ENCODE measurements at regions not wholly inside any gene's neighbourhood (a gene's known extent, or its start where the extent isn't known, plus 50 kb on each side); places are given as distances from the start of the nearest gene placed in this dataset.

DNA sequence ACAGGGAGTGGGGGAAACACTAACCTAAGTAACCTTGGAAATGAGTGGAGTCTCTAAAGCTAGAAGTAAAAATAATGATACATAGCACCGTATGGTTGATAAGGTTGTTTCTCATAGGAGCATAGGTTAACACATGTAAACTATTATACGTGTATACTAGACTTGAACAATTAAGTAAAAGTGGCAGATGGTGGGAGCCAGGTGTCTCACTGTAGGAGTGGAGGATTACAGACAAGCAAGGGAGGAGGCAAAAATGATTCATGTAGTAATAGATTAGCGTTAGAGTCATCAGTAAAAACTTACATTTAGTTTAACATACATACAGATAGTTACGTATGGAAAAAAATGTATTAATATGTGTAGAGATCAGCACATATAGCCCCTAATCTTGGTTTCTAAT lies 138.4 kb upstream of the DSCAM start:
- no peak for DNase-seq (ENCODE audit: low read depth)

DNA sequence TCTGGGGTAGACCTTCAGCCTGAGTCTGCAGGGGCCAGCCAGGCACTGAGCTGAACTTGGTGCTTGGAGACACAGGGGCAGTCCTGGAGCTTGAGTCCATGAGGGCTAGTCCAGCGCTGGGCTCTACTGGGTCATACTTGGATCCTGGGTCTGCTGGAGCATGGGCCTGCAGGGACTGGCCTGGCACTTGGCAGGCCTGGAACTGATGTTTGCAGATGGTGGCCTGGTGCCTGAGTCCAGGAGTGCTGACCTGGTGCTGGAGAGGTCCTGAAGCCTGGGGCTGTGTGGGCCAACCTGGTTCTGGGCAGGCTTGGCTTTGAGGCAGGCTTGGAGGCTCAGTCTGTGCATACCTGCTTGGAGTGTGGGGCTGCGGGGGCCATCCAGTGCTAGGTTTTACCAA lies 143.4 kb upstream of the DSCAM start:
- no peak for DNase-seq (ENCODE audit: low read depth)

DNA sequence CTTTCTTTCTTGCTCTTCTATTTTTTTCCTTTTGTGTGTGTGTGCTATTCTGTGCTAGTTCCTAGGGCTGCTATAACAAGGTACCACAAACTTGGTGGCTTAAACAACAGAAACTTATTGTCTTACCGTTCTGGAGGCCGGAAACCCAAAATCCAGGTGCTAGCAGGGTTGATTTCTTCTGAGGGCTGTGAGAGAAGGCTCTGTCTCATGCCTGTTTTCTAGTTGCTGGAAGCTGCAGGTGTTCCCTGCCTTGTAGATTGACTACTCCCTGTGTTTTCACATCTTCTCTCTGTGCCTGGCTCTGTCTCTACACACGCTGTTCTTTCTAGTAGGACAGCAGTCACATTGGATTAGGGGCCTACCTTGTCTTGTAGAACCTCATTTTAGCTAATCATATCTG lies 150.9 kb upstream of the DSCAM start:
- no peak for DNase-seq (ENCODE audit: low read depth)

DNA sequence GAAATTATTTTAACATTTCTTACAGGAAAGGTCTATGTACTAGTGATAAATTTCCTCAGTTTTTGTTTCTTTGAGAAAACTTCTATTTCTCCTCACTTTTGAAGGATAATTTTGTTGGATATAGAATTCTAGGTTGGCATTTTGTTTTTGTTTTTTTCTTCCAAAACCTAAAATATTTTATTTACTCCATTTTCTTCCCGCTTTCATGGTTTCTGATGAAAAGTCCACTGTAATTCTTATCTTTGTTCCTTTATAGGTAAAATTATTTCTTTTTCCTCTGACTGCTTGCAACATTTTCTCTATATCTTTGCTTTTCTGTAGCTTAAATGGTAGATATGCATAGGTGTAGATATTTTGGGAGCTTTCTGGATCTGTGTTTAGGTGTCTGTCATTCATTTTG lies 153.9 kb upstream of the DSCAM start:
- no peak for DNase-seq (ENCODE audit: low read depth)

DNA sequence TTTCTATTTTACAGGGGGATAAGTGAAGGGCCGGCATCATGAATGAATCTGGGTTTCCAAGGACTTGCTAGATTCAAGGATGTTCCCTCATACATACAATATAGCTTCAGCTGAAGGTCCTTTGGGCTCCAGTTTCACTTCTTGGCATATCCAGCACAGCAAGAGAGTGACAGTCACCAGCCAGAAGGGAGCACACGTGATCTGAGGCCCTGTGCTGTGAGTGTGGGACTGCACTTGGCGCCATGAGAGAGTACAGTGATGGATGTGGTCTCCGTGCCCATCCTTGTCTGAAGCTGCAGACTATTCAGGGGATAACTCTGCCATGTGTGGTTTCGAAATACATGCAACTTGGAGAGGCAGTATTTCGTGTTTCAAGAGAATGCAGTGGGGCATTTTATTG lies 159.7 kb upstream of the DSCAM start:
- no peak for DNase-seq (ENCODE audit: low read depth)

DNA sequence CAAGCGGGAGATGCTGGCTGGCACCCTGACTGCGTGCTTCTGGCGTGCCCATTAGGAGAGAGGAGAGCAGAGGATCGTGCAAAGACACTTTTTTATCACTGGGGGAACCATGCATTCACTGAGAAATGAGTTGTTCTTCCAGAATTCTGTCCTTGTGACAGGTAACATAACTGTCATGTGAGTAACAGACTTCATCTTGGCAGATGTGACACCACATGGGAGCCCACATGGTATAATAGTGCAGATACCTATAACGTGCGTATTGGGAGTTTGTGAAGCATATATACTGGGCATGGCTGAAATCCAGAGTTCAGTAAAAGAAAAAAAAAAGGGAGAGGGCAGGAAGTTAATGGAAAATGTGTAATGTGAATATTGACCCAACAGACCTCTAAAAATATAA lies 159.6 kb upstream of the BACE2 start:
- DNase-seq (ENCODE audit: low read depth), result no peak

DNA sequence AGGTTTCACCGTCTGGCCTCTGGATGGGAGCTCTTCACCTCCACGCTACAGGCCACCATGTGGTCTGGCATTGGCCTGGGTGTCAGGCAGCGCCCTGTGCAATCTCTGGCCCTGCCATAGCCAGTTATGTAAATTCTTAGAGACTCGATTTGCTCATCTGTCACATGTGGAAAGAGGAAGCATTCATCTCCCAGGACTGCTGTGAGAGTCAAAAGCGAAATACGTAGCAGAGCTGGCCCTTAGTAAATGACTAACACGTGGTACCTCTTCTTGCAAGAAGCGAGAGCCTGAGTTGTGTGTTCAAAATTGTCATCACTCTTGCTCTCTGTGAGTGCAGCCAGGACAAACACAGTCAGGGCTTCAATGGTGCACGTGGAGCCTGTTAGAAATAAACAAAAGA lies 159.0 kb upstream of the BACE2 start:
- DNase-seq (ENCODE audit: low read depth), result no peak

DNA sequence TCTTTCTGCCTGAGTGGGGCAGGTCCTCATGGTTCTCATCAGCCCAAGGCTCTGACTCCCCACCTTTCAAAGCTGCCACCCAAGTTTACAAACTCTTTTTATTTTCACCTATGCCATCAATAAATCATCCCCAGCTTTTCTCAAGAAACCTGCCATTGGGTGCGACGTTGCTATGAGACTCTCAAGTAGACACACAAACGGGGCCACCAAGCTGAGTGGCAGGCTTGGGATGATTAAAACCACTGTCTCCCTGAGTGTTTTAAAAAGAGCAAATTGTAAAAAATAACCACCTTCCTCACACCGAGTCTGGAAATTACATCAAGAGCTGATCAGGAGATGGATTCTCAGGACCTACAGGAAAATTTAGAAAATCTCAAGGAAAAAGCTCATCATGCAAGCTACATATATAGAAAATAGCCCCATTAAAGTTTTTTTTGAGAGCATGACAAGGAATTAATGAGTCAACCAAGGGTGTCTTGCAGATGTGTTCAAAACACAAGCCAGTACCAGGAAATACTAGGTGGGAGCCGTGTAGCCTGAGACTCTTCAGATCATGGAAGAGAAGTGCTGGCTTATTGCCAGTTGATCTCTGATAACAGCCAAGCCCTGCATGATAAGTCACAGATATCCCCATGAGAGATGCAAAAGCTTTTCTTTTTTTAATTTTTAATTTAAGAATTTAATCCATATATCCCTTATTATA lies 158.4 kb upstream of the BACE2 start:
- DNase-seq (ENCODE audit: low read depth), result no peak

DNA sequence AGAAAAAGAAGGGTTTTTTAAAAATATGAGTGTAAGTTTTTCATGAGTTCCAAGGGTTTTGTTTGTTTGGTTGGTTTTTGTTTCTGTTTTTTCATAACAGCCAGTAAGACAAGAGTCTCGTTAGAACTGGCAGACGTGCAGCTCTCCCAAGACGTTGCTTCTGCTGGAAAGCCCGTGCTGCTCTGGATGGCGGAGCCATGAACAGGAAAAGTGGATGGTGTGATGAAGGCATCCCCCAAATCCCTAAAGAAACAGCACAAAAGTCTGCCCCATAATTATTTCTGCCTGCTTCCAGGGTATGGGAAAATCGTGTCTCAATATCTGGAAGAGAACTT lies 157.9 kb upstream of the BACE2 start:
- no peak for DNase-seq (ENCODE audit: low read depth)

DNA sequence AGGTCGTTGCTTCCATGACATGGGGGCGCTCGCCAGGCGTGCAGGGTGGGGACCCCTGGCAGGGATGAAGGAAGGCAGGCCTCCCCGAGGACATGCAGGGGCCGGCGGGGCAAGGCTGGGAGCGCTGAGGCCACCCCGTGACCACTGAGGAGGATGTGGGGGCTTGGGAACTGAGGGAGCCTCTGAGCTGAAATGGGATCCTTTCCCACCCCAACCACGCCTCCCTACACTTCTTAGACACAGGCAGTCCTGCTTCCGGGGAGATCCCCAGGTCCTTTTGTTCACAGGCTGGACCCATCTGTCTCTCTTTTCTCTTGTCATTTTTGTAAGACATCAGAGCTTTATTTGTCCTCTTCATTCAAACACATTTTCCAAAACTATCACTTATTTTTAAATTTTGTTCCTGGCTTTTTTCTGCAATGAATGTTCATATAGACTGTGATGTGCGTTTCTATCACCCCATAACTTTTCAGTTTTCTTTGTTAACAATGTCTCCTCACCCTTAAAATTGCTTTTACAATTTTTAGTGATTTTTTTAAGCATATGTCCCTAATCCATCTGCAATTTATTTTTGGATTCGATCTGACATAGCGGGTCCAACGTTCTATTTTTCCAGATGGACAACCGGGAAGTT lies 156.7 kb upstream of the BACE2 start:
- no peak for DNase-seq (ENCODE audit: low read depth)

DNA sequence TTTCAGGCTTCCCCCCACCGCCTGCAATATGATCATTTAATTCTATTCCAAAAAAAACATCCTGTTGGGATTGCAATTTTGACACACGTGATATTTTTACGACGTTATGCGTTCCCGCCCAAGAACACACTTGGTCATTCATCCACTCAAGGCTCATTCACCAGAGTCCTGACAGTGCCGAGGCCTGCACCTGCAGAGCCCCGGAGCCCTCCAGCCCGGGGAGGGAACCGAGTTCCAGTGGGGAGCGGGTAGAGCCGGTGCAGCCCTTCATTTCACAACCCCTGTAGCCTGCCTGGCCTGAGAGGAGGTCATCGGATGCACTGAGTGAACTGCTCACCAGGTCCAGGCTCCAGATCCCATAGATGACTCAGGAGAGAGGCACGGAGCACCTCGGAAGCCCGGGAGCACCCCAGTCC lies 156.0 kb upstream of the BACE2 start:
- no peak for DNase-seq (ENCODE audit: low read depth)

DNA sequence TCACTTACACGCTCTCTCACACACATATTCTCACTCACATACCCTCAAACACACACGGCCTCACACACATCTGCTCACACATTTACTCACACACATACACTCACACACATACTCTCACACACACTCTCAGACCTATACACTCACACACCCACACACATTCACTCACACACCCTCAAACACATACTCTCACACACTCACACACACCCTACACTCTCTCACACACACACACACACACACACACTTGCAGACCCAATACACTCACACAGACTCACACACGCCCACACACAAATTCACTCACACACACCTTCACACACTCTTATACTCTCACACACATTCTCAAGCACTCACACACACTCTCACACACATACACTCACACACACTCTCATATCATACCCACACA lies 155.5 kb upstream of the BACE2 start:
- no peak for DNase-seq (ENCODE audit: low read depth)

DNA sequence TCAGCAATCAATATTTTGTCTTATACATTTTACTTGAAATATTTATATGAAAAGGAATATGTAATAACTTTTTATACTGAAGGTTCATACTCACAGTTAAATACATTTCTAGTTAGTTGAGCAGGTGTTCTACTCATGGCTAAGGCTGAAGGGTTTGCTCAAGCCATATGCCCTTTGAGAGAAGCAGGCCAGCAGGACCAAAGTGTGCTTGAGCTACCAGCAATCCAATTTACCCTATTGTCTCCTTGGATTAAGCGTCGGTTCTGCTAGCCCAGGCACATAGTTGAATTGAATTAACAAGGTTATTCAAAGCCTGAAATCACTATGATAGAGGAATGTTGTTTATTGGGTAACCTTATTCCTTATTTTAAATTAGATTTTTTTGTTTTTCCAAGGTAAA lies 151.5 kb upstream of the BACE2 start:
- no peak for DNase-seq (ENCODE audit: low read depth)

DNA sequence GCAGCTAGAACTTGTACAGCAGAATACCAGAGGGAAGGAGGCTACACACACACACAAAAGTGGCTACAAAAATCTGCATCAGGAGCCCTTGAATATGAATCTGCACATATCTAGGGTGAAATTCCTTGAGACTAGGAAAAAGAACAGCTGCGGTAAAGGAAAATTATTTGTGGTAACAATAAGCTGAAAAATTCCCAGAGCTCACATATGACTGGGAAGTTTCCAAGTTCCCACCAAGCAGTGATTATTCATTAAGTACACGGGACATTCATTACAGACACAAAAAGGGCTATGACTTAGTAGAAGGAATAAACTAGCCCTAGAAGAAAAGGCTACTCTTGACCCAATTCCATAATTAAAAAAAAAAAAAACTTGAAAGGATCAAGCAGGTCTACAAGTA lies 149.5 kb upstream of the BACE2 start:
- DNase-seq (ENCODE audit: low read depth), result no peak

DNA sequence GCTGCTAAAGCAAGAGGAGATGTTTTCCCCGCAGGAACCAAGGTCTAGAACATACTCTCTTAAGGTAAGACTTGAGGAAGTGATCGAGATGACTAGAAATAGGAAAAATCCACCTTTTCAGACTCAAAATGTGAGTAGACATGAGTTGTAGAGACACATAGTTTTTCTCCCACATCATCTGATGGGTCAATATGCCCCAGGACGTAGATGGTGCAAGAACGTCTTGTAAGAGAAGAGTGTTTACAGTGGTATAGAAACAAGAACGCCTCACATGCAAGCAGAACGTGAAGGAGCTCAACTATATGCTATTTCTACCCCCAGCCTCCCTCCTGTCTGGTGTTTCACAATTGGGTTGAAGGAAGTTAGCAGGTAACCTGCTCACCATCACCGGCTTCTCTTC lies 144.0 kb upstream of the BACE2 start:
- DNase-seq (ENCODE audit: low read depth), result no peak

DNA sequence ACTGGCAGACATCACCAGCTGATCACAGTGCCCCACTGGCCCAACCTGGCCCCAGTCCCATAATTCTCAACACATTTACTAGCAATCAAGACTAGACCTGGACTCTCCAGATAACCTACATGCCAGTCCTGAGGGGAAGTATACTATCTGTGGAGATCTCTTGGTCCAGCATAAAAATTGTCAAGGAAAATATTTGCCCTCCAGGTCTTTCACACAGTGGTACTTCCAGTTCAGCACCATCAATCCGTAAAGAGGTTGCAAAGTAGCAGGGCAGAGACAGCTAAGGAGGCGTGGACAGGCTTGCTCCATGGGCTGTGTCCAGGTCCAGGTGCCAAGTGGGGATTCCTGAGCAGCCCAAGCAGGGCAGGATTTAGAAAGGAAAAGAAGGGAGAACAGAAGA lies 143.6 kb upstream of the BACE2 start:
- no peak for DNase-seq (ENCODE audit: low read depth)

DNA sequence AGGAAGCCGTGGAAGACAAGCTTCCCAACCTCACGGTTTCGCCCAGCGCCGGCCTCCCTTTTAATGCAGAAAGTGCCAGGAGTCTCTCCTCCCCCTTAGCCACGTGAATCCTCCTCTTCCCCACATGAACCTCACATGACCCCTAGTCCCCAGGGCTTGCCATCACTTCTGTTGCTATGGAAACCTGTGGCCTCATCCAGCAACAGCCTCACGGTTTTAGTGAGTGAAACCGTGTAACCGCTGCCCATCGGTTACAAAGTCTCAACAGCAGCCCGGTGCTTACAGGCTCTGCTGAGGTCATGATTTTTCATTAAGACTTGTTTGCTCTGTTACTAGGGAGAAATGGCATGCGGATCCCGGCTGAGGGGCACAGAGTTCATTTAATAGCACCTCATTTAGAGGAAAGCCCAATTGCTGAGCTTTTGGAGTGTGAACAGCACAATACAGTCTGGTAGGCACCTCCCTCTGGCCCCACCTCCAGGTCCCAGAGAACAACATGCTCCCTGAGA lies 143.2 kb upstream of the BACE2 start:
- DNase-seq (ENCODE audit: low read depth), result no peak

DNA sequence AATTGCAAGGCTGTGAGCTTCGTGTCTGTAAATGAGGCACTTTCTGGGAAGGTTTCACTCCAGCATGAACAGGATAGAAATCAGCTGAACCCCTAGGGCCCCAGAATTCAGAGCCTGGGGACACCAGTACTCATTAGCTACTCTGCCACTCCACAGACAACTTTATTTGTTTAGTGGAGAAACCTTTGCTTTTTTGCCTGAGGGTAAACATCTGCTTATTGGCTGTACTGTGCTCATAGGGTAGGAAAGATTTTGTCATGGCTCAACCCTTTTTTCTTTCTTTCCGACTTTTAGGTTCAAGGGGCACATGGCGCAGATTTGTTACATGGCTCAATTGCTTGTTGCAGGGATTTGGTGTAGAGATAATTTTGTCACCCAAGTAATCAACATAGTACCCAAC lies 138.4 kb upstream of the BACE2 start:
- no peak for DNase-seq (ENCODE audit: low read depth)

DNA sequence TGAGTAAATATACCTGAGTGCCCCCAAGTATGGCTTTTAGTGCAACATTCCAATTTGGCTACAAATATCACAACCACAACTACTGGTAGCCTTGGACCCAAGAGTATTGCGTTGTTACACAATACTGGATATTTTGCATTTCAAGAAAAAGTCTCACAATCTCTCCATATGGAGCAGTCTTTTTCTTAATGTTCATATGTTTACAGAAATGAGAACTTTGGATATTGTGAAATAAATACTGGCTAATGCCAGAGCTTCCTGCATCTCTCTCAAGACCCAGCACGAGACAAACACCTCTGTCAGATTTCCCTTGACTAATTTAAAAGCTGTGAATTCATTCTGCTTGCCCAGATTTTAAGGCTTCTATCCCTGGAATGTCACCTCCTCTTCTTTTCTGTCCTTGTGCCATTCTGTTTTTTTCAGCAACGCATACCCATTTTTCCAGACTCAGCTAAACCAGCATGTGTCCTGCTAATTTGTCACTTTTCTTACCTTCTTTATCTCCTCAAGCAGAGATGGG lies 136.2 kb upstream of the BACE2 start:
- no peak for DNase-seq (ENCODE audit: low read depth)

DNA sequence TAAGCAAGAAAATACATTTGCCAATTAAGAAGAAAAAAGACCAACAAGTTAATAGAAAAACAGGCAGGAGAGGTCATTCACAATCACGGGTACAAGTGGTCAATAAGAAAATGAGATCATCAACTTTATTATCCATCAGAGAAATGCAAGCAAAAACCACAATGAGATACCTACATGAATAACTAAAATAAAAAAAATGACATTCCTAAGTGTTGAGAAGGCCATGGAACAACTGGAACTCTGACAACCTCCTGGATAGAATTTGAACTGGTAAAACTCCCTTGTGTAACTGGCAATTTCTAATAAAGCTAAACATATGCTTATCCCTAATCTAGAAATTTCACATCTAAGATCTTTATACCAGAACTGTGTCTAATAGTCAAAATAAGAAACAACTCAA lies 135.4 kb upstream of the BACE2 start:
- no peak for DNase-seq (ENCODE audit: low read depth)

DNA sequence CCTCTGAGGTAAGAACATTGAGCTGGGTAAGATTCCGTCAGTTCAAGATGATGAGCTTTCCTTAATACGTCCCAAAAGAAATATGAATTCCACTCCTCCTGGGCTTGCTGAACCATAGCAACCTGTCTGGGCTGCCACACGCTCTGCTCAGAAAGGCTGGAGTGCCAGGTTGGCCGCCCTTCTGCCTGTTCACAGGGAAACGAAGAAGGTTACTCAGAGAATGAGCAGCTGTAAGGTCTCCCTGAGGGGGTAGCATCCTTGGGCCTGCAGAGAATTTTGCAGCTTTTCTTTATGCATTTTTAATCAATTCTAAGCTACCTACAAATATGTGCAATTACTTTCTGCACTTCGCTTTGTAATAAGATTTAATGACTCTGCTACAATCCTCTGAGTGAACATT lies 130.7 kb upstream of the BACE2 start:
- no peak for DNase-seq (ENCODE audit: low read depth)

DNA sequence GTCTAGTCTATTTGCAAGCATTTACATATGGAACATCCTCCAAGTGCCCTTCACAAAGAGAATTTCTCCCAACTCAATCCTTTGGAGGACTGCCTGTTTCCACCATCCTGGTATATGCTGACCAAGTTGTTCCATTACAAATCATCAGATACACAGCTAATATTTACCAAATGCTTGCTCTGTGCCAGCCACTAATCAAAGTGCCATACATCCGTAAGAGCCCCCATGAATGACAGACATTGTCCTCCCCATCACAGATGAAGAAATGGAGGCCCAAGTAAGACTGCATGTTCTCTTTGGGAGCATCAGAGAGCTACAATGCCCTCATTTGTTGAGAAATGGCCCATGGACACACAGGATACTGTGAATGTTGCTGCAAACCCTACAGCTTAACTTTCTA lies 130.0 kb upstream of the BACE2 start:
- no peak for DNase-seq (ENCODE audit: low read depth)

DNA sequence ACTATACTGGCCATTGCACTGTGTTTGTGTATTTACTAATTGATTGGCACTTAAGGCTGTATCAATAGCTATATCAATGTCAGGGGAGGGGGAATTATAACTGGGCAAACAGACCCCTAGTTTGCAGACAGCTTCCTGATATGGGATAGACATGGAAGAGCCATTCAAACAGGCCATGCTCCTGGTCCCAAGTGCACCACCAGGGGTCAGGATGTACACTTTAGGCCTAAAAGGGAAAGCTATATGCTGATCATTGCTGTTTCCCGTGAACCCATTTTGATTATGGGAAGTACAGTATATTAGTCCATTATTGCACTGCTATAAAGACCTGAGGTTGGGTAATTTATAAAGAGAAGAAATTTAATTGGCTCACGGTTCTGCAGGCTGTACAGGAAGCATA lies 124.9 kb upstream of the BACE2 start:
- DNase-seq (ENCODE audit: low read depth), result no peak
